HEK293 (cell line): ENCODE measurements at regions not wholly inside any gene's neighbourhood (a gene's known extent, or its start where the extent isn't known, plus 50 kb on each side); places are given as distances from the start of the nearest gene placed in this dataset.

Experiments used
- CTCF ChIA-PET: fragments of 350-600 bp; formaldehyde crosslinking; extraction: SDS; loops from one replicate; lab custom pipeline; 2021; ENCODE audit warnings: antibody characterized with exemption; lab: Yijun Ruan, JAX
- POLR2A ChIA-PET: fragments of 300-600 bp; formaldehyde crosslinking; extraction: SDS; loops from one replicate; lab custom pipeline; 2020; ENCODE audit warnings: antibody characterized with exemption, inconsistent platforms; lab: Yijun Ruan, JAX
- H3K27ac ChIP-seq: fragments of 200-500 bp; sonication (Bioruptor generic); 2 replicates; pipeline ENCODE4 v1.5.1; 2014; ENCODE audit warnings: low read depth, low read length, control low read depth, inconsistent platforms; ENCODE audit errors: extremely low read depth
- H3K36me3 ChIP-seq, 2 experiments: fragments of 200-500 bp in 1 of 2; sonication (Bioruptor generic) in 1 of 2; 1 replicate in 1 of 2; 2 replicates in 1 of 2; pipeline ENCODE4 v1.5.1; 2014 to 2017; ENCODE audit warnings: inconsistent platforms in 2 of 2, low read length in 2 of 2; ENCODE audit not compliant: control insufficient read depth in 2 of 2, insufficient read depth in 1 of 2
- H3K4me1 ChIP-seq: fragments of 200-500 bp; sonication (Bioruptor generic); 2 replicates; pipeline ENCODE4 v1.5.1; 2014; ENCODE audit warnings: mild to moderate bottlenecking, low read length, inconsistent platforms; ENCODE audit not compliant: control insufficient read depth, insufficient read depth
- H3K4me3 ChIP-seq: 2 replicates; pipeline ENCODE4 v1.5.1; 2011; ENCODE audit warnings: low read depth, mild to moderate bottlenecking, control low read depth, low read length, moderate library complexity
- H3K9me3 ChIP-seq: fragments of 200-500 bp; sonication (Bioruptor generic); 2 replicates; pipeline ENCODE4 v1.5.1; 2014; ENCODE audit warnings: low read depth, low read length, inconsistent platforms; ENCODE audit not compliant: control insufficient read depth, insufficient read depth
- BCL11B ChIP-seq: fragments of 450-650 bp; formaldehyde crosslinking; IDR thresholded peaks from 2 replicates; pipeline ENCODE4 v1.5.1; 2016; ENCODE audit warnings: low read depth, missing biosample characterization, missing genetic modification characterization
- FEZF1 ChIP-seq: fragments of 450-650 bp; formaldehyde crosslinking; IDR thresholded peaks from 2 replicates; pipeline ENCODE4 v1.5.1; 2016; ENCODE audit warnings: missing biosample characterization, missing genetic modification characterization
- KLF8 ChIP-seq: fragments of 450-650 bp; formaldehyde crosslinking; IDR thresholded peaks from 2 replicates; pipeline ENCODE4 v1.5.1; 2016; ENCODE audit warnings: missing biosample characterization, missing genetic modification characterization
- PRDM1 ChIP-seq: fragments of 450-650 bp; formaldehyde crosslinking; IDR thresholded peaks from 2 replicates; pipeline ENCODE4; 2016; ENCODE audit warnings: missing biosample characterization, missing genetic modification characterization
- SCRT2 ChIP-seq: fragments of 450-650 bp; formaldehyde crosslinking; IDR thresholded peaks from 2 replicates; pipeline ENCODE4 v1.5.1; 2016; ENCODE audit warnings: missing biosample characterization, missing genetic modification characterization
- TCF7L2 ChIP-seq: IDR thresholded peaks from 2 replicates; pipeline ENCODE4 v1.6.1; 2011; ENCODE audit warnings: low read depth, mild to moderate bottlenecking, inconsistent platforms, low read length, moderate library complexity, borderline replicate concordance
- YY2 ChIP-seq: fragments of 450-650 bp; formaldehyde crosslinking; IDR thresholded peaks from 2 replicates; pipeline ENCODE4 v1.5.1; 2016; ENCODE audit warnings: missing biosample characterization, missing genetic modification characterization
- ZBTB11 ChIP-seq: fragments of 450-650 bp; formaldehyde crosslinking; conservative IDR thresholded peaks from 2 replicates; pipeline ENCODE4 v1.5.1; 2016; ENCODE audit warnings: low read depth, missing biosample characterization, missing genetic modification characterization
- ZBTB26 ChIP-seq: fragments of 450-650 bp; formaldehyde crosslinking; optimal IDR thresholded peaks from 2 replicates; pipeline ENCODE3; 2016; ENCODE audit warnings: missing biosample characterization, mild to moderate bottlenecking, missing genetic modification characterization
- ZBTB6 ChIP-seq: fragments of 450-650 bp; formaldehyde crosslinking; IDR thresholded peaks from 2 replicates; pipeline ENCODE4 v1.5.1; 2017; ENCODE audit warnings: missing biosample characterization, missing genetic modification characterization
- ZNF133 ChIP-seq: fragments of 450-650 bp; formaldehyde crosslinking; IDR thresholded peaks from 2 replicates; pipeline ENCODE4 v1.5.1; 2016; ENCODE audit warnings: missing biosample characterization, missing genetic modification characterization
- ZNF157 ChIP-seq: fragments of 450-650 bp; formaldehyde crosslinking; IDR thresholded peaks from 2 replicates; pipeline ENCODE4 v1.5.1; 2016; ENCODE audit warnings: missing biosample characterization, missing genetic modification characterization
- ZNF335 ChIP-seq: fragments of 450-650 bp; formaldehyde crosslinking; conservative IDR thresholded peaks from 2 replicates; pipeline ENCODE4 v1.5.1; 2016; ENCODE audit warnings: missing biosample characterization, missing genetic modification characterization
- ZNF366 ChIP-seq: fragments of 450-650 bp; formaldehyde crosslinking; conservative IDR thresholded peaks from 2 replicates; pipeline ENCODE4 v1.5.1; 2016; ENCODE audit warnings: missing biosample characterization, missing genetic modification characterization
- ZNF426 ChIP-seq: fragments of 450-650 bp; formaldehyde crosslinking; IDR thresholded peaks from 2 replicates; pipeline ENCODE4 v1.5.1; 2017; ENCODE audit warnings: missing biosample characterization, missing genetic modification characterization, mild to moderate bottlenecking, inconsistent platforms, moderate library complexity
- ZNF449 ChIP-seq: fragments of 450-650 bp; formaldehyde crosslinking; IDR thresholded peaks from 2 replicates; pipeline ENCODE4 v1.5.1; 2017; ENCODE audit warnings: missing biosample characterization, mild to moderate bottlenecking, missing genetic modification characterization, moderate library complexity
- ZNF501 ChIP-seq: fragments of 450-650 bp; formaldehyde crosslinking; IDR thresholded peaks from 2 replicates; pipeline ENCODE4 v1.5.1; 2016; ENCODE audit warnings: missing biosample characterization, missing genetic modification characterization
- ZNF544 ChIP-seq: fragments of 450-650 bp; formaldehyde crosslinking; IDR thresholded peaks from 2 replicates; pipeline ENCODE4 v1.5.0; 2017; ENCODE audit warnings: missing biosample characterization, missing genetic modification characterization
- ZNF600 ChIP-seq: fragments of 450-650 bp; formaldehyde crosslinking; IDR thresholded peaks from 2 replicates; pipeline ENCODE4 v1.5.1; 2016; ENCODE audit warnings: missing biosample characterization, missing genetic modification characterization
- ZNF664 ChIP-seq: fragments of 450-650 bp; formaldehyde crosslinking; IDR thresholded peaks from 2 replicates; pipeline ENCODE4 v1.5.1; 2016; ENCODE audit warnings: missing biosample characterization, missing genetic modification characterization
- ZNF692 ChIP-seq: fragments of 450-650 bp; formaldehyde crosslinking; IDR thresholded peaks from 2 replicates; pipeline ENCODE4 v1.5.1; 2016; ENCODE audit warnings: missing biosample characterization, missing genetic modification characterization
- ZNF704 ChIP-seq: fragments of 450-650 bp; formaldehyde crosslinking; IDR thresholded peaks from 2 replicates; pipeline ENCODE4 v1.5.1; 2016; ENCODE audit warnings: missing biosample characterization, missing genetic modification characterization
- ZNF777 ChIP-seq: fragments of 450-650 bp; formaldehyde crosslinking; IDR thresholded peaks from 2 replicates; pipeline ENCODE4 v1.5.1; 2017; ENCODE audit warnings: missing biosample characterization, missing genetic modification characterization, borderline replicate concordance

GRCh38 chr3:72384602-72385001 lies 463.6 kb downstream of the SHQ1 start:
- CTCF ChIA-PET = interaction anchor here (0.6 to 0.7 kb wide), 3 partner anchors 30 to 461 kb away, joined by 3 read pairs; no protein-coding TSS in a partner anchor
- H3K9me3 ChIP-seq = no peaks in the 10 kb centered on the region
- H3K36me3 ChIP-seq = no peaks in the 10 kb centered on the region
- H3K4me3 ChIP-seq = no peak overlapping the region
- POLR2A ChIA-PET = no interaction called here
- TF ChIP-seq ZNF704 = no peak
- TF ChIP-seq FEZF1 (tag by site-specific recombination) = peak; percentile 69
- TF ChIP-seq PRDM1 (tag by site-specific recombination) = peak; percentile 47; the same call in 1 of the 2 replicates
- TF ChIP-seq ZNF366 (tag by site-specific recombination) = no peak
- H3K4me1 ChIP-seq = peaks cover 8% of the 10 kb centered on the region
- no peak overlapping the region for H3K27ac ChIP-seq

- peaks cover 6% of the 10 kb centered on the region for H3K4me1 ChIP-seq
- peaks cover 0 to 3% of the 10 kb centered on the region in 2 experiments; a peak in 1 of 3 replicates for H3K36me3 ChIP-seq
- H3K4me3 ChIP-seq = no peak overlapping the region
- H3K27ac ChIP-seq = no peak overlapping the region
- ChIA-PET CTCF (interaction anchor here (0.6 kb wide), 1 partner anchor 462 kb away, joined by 3 read pairs; no protein-coding TSS in a partner anchor), POLR2A (no interaction called here)
- TF ChIP-seq SCRT2 (tag by site-specific recombination) = 0 out of 2 replicates have a peak, but pooled peaks have one; percentile 0
- TF ChIP-seq ZNF157 (tag by site-specific recombination) = no peak
- TF ChIP-seq ZNF133 (tag by site-specific recombination) = 0 out of 2 replicates have a peak, but pooled peaks have one; percentile 34
- peak; percentile 33; the same call in 1 of the 2 replicates for TF ChIP-seq ZNF664
- no peak for TF ChIP-seq ZNF426 (tag by site-specific recombination)
- TF ChIP-seq ZNF544 = no peak
- H3K9me3 ChIP-seq = no peaks in the 10 kb centered on the region
Observed at GRCh38 chr3:72383883-72384282, 464.4 kb downstream of the SHQ1 start.

GRCh38 chr3:72383230-72383629 lies 465.0 kb downstream of the SHQ1 start:
- no peaks in the 10 kb centered on the region for H3K9me3 ChIP-seq
- H3K4me1 ChIP-seq = peaks cover 6% of the 10 kb centered on the region
- ChIA-PET POLR2A (no interaction called here), CTCF (no interaction called here)
- no peak overlapping the region for H3K27ac ChIP-seq
- H3K36me3 ChIP-seq = peaks cover 0 to 10% of the 10 kb centered on the region in 2 experiments; a peak in 1 of 3 replicates
- no peak overlapping the region for H3K4me3 ChIP-seq
- TF ChIP-seq ZNF692 (no peak), ZNF600 (tag by site-specific recombination) (no peak), TCF7L2 (no peak), BCL11B (tag by site-specific recombination) (no peak), ZNF501 (tag by site-specific recombination) (no peak), YY2 (tag by site-specific recombination) (no peak), KLF8 (tag by site-specific recombination) (no peak), ZBTB11 (tag by site-specific recombination) (no peak), ZNF335 (tag by site-specific recombination) (no peak), ZBTB6 (tag by site-specific recombination) (no peak), ZNF777 (tag by site-specific recombination) (no peak), ZBTB26 (tag by site-specific recombination) (no peak), ZNF449 (tag by site-specific recombination) (no peak)
